Heart right ventricle (tissue), 16 donors: ENCODE measurements at regions not wholly inside any gene's neighbourhood (a gene's known extent, or its start where the extent isn't known, plus 50 kb on each side); places are given as distances from the start of the nearest gene placed in this dataset.

Experiments
- ATAC-seq, 8 donors: fragments of 200-7000 bp; cut with Tn5 transposase; one replicate each; pipeline ENCODE4 v1.9.1; 2020; ENCODE audit warnings: mild to moderate bottlenecking in 8 of 8, moderate library complexity in 8 of 8, moderate number of reproducible peaks in 1 of 8
- DNase-seq, 2 donors: peaks; one replicate each; pipeline ENCODE4 v3.0.0-alpha.2; 2020
- H3K27ac ChIP-seq, 10 donors: fragments of 200-600 bp; sonication (generic) in 2 of 10; one replicate each; pipeline versions ENCODE4 v1.5.0 to v1.8.0; 2020 to 2022; ENCODE audit warnings: mild to moderate bottlenecking in 3 of 10
- H3K27me3 ChIP-seq, 7 donors: fragments of 200-600 bp; one replicate each; pipeline ENCODE4 v1.8.0; 2021 to 2022; ENCODE audit warnings: mild to moderate bottlenecking in 2 of 7
- H3K36me3 ChIP-seq, 9 donors: fragments of 200-600 bp; sonication (generic) in 1 of 9; one replicate each; pipeline versions ENCODE4 v1.5.0 to v1.8.0; 2020 to 2022; ENCODE audit warnings: mild to moderate bottlenecking in 2 of 9
- H3K4me1 ChIP-seq, 9 donors: fragments of 200-600 bp; sonication (generic) in 1 of 9; one replicate each; pipeline versions ENCODE4 v1.5.0 to v1.8.0; 2020 to 2022; ENCODE audit warnings: mild to moderate bottlenecking in 4 of 9
- H3K4me3 ChIP-seq, 10 donors: fragments of 200-600 bp; sonication (generic) in 2 of 10; one replicate each; pipeline versions ENCODE4 v1.5.0 to v1.8.0; 2020 to 2022; ENCODE audit warnings: mild to moderate bottlenecking in 7 of 10, moderate library complexity in 2 of 10
- H3K9me3 ChIP-seq, 11 donors: fragments of 200-600 bp in 10 of 11; sonication (generic) in 2 of 11; one replicate each; pipeline versions ENCODE4 v1.5.0 to v1.8.0; 2013 to 2022; ENCODE audit warnings: mild to moderate bottlenecking in 2 of 11, control low read depth in 1 of 11, moderate library complexity in 1 of 11
- WGBS, 2 donors: extraction: QIAGEN DNeasy Blood & Tissue Kit; methylation state at CpG; one replicate each; pipeline ENCODE4 v1.1.7; 2013; ENCODE audit warnings: inconsistent platforms in 1 of 2; 5-methylcytosine and 5-hydroxymethylcytosine counted together
- intact Hi-C, 10 donors: fragments of 100-400 bp; cut with DNase I; formaldehyde crosslinking; loops; one replicate each; pipeline versions ENCODE4 v1.11.1 to v1.14.2; 2022
- TF ChIP-seq, protein P1 (sequence below), 9 donors: fragments of 200-600 bp; sonication (generic) in 2 of 9; IDR thresholded peaks; one replicate each; pipeline versions ENCODE4 v1.5.0 to v1.8.0; 2021 to 2022; ENCODE audit warnings: antibody characterized with exemption in 9 of 9, mild to moderate bottlenecking in 5 of 9, moderate library complexity in 1 of 9
- donor health status: Arrhythmogenic right ventricular cardiomyopathy.
- donor health status: ischemic (EF 13 %, LVEDD 7.1; RV severe dilation, severe dysfunction).
- donor health status: healthy with polysubstance abuse.
- donor health status: DM: no; HTN: yes; CAD: no.
- donor health status: DM: no; HTN: no; CAD: no.
- donor health status: ischemic (EF 25% LVEDD 6.9; RV normal size, moderate dysfunction).
- donor health status: ischemic (EF 25% LVEDD 5.7; RV mildly dilated, moderate dysfunction).
- donor health status: healthy.
- donor health status: DM: yes; HTN: yes; CAD: no.
- donor health status: Ischemic cardiomyopathy.
- donor health status: ischemic (EF 35%, LVEDD 5.7; RV mildly dilated, moderate dysfunction).
- donor health status: nonischemic (EF 11% LVEDD 7.7; RV severe dilation, severe dysfunction).
- donor health status: DM: yes; HTN: yes; CAD: no.
- donor health status: PGD.
- donor health status: ischemic (EF 29% LVEDD 5.4; RV normal size, mild dysfunction).
- donor health status: nonischemic (EF 23%, LVEDD 6.1; RV moderate dilation, normal function).

DNA sequence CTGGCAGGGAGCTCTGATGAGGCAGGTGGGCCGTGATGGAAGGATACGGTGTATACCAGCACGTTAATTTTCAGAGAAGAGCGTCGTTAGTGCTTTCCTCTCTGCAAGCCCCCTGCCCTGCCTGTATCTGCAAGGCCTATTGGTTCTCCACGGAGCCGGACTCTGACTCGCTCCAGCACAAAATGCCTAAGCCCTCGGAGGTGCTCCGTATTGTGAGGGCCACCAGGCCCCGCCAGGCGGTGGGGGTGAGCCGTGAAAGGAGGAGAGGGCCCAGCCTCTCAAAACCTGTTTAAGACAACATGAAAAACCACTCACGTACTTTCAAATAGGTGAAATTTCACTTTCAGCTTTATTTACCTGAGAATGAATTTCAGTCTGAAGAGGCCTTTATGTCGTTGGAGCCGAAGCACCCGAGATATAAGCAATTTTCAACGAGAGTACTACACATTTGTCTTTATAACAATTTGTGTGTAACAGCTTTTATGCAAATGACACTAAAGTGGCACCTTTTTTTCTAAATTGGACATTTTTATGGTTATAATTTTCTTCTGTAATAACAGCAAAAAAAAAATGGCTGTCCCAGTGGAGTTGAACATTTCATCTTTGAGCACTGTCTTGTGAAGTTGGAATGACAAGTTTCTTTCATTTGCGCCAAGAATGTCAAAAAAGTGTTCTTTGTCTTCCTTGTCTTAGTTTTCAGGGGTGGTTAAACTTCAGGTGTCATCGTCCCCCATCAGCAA is 749.5 kb downstream of the VRK1 start:
- whole genome bisulfite sequencing, 2 donors = 92% methylated on average over 20 of the region's 20 CpGs

DNA sequence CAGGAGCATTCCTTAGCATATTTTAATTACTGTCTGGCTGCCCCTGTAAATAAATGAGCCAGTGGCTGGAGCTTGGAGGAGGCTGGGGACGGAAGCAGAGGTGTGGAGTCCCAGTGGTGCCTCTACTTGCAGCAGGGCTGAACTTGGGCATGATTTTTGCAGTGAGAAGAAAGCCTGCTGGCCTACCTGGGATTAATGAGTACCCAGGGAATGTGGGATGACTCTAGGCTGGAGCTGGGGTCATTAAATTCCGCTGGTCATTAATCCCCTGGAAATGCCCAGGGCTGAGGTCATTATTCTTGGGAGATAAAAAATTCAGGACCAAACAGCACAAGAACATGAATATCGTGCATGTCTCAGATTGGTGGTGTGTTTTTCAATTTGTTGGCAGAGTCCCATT is 753.3 kb downstream of the VRK1 start:
- ATAC-seq (no peak), DNase-seq (no peak)
- WGBS, 2 donors = 56 to 63% methylated on average over 3 of the region's 3 CpGs
- no peak overlapping the region for H3K27ac ChIP-seq
- peaks cover 0 to 6% (median 0%) of the 10 kb centered on the region in 7 donors for H3K27me3 ChIP-seq
- TF ChIP-seq, protein P1, sequence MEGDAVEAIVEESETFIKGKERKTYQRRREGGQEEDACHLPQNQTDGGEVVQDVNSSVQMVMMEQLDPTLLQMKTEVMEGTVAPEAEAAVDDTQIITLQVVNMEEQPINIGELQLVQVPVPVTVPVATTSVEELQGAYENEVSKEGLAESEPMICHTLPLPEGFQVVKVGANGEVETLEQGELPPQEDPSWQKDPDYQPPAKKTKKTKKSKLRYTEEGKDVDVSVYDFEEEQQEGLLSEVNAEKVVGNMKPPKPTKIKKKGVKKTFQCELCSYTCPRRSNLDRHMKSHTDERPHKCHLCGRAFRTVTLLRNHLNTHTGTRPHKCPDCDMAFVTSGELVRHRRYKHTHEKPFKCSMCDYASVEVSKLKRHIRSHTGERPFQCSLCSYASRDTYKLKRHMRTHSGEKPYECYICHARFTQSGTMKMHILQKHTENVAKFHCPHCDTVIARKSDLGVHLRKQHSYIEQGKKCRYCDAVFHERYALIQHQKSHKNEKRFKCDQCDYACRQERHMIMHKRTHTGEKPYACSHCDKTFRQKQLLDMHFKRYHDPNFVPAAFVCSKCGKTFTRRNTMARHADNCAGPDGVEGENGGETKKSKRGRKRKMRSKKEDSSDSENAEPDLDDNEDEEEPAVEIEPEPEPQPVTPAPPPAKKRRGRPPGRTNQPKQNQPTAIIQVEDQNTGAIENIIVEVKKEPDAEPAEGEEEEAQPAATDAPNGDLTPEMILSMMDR (IDR thresholded peaks at IDR 0.05) = no peak
- intact Hi-C loops = no loop called here
- no peaks in the 10 kb centered on the region for H3K9me3 ChIP-seq
- peaks cover 0 to under 1% (median 0%) of the 10 kb centered on the region in 9 donors for H3K4me1 ChIP-seq
- no peaks in the 10 kb centered on the region for H3K36me3 ChIP-seq
- no peak overlapping the region for H3K4me3 ChIP-seq

More for the DNA sequence above, 749.5 kb downstream of the VRK1 start:
- Histone ChIP-seq H3K4me1 (peaks cover 0 to 20% (median 0%) of the 10 kb centered on the region in 9 donors), H3K9me3 (no peaks in the 10 kb centered on the region), H3K36me3 (no peaks in the 10 kb centered on the region), H3K4me3 (no peak overlapping the region), H3K27me3 (peaks cover 0 to 5% (median 0%) of the 10 kb centered on the region in 7 donors), H3K27ac (no peak overlapping the region)
- TF ChIP-seq, protein P1 (IDR thresholded peaks at IDR 0.05) = no peak
- intact Hi-C loops = no loop called here
- ATAC-seq = no peak
- DNase-seq = no peak

DNA sequence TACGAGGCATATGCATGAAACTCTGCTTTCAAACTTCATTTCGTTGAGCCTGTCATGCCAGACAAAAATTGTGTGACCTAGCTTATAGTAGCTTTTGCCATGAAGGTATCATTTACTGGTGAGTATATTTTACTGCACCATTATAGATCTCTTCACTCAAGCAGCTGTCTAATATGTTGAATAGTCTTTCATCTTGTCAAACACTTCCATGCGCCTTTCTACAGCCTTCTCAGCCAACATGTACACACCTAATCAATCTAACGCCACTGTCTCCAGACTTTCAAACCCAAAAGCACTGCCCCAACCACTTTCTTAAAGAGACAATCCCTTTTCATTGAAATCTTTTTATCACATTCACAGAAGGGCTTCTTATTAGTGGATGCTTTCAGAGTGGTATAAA is 757.4 kb downstream of the VRK1 start:
- no peaks in the 10 kb centered on the region for H3K36me3 ChIP-seq
- TF ChIP-seq, protein P1 (IDR thresholded peaks at IDR 0.05) = no peak
- WGBS, 2 donors = 54 to 56% methylated on average over 4 of the region's 4 CpGs
- peaks cover 0 to 9% (median 0%) of the 10 kb centered on the region in 7 donors for H3K27me3 ChIP-seq
- no peak overlapping the region for H3K27ac ChIP-seq
- H3K4me3 ChIP-seq = no peak overlapping the region
- no peak for DNase-seq
- H3K4me1 ChIP-seq = no peaks in the 10 kb centered on the region
- intact Hi-C loops = no loop called here
- peaks cover 0 to 5% (median 0%) of the 10 kb centered on the region in 11 donors for H3K9me3 ChIP-seq
- no peak for ATAC-seq

DNA sequence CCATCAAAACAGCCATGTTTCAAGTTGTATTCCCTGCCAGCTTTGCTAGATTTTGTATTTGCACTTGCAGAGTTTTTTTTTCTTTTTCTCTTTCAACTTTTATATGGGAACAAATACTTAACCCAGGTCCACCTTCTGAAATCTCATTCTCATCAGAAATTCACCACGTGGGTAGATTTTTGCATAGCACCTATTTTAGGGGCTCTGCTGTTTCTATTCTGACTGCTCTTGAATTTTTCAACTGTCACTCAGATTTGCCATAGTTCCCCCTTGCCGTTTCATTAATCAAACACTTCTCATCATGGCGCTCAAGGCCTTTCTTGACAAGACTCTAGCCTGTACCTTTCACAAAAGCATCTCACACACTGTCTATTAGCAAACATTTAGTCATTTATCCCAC is 767.2 kb downstream of the VRK1 start:
- 60 to 63% methylated on average over 3 of the region's 3 CpGs for WGBS, 2 donors

More for the DNA sequence above, 767.2 kb downstream of the VRK1 start:
- DNase-seq (no peak), ATAC-seq (no peak)
- no peak overlapping the region for H3K4me3 ChIP-seq
- peaks cover 0 to 12% (median 0%) of the 10 kb centered on the region in 11 donors for H3K9me3 ChIP-seq
- TF ChIP-seq, protein P1 (IDR thresholded peaks at IDR 0.05) = no peak
- no peaks in the 10 kb centered on the region for H3K4me1 ChIP-seq
- H3K27me3 ChIP-seq = peaks cover 0 to 3% (median 0%) of the 10 kb centered on the region in 7 donors
- H3K36me3 ChIP-seq = no peaks in the 10 kb centered on the region
- H3K27ac ChIP-seq = no peak overlapping the region
- intact Hi-C loops = no loop called here
